Naive B cell (primary cell): ENCODE measurements at regions not wholly inside any gene's neighbourhood (a gene's known extent, or its start where the extent isn't known, plus 50 kb on each side); places are given as distances from the start of the nearest gene placed in this dataset.

Source experiments
- ATAC-seq, 2 donors: fragments of 150-1000 bp; cut with Tn5 transposase; 2 replicates each; pipeline ENCODE4 v1.10.0; 2021; ENCODE audit warnings: low read depth in 2 of 2, mild to moderate bottlenecking in 2 of 2, moderate library complexity in 2 of 2
- DNase-seq: peaks from one replicate; pipeline ENCODE4 v3.0.0; 2022
- H3K27ac Mint-ChIP-seq, 6 donors: one replicate each; pipeline ENCODE4 v1.8.0; 2020 to 2022; ENCODE audit warnings: mild to moderate bottlenecking in 6 of 6, mixed read lengths in 6 of 6, moderate library complexity in 5 of 6, inconsistent platforms in 2 of 6
- H3K27me3 Mint-ChIP-seq, 3 donors: one replicate each; pipeline ENCODE4 v1.8.0; 2021 to 2022; ENCODE audit warnings: mixed read lengths in 3 of 3, mild to moderate bottlenecking in 1 of 3
- H3K36me3 Mint-ChIP-seq, 2 donors: one replicate each; pipeline ENCODE4 v1.8.0; 2020 to 2022; ENCODE audit warnings: mixed read lengths in 2 of 2, inconsistent platforms in 1 of 2, mild to moderate bottlenecking in 1 of 2
- H3K4me1 Mint-ChIP-seq, 3 donors: one replicate each; pipeline ENCODE4 v1.8.0; 2020 to 2022; ENCODE audit warnings: mixed read lengths in 3 of 3, inconsistent platforms in 1 of 3, mild to moderate bottlenecking in 1 of 3, moderate library complexity in 1 of 3
- H3K4me3 Mint-ChIP-seq, 8 donors: one replicate each; pipeline ENCODE4 v1.8.0; 2020 to 2022; ENCODE audit warnings: mild to moderate bottlenecking in 8 of 8, mixed read lengths in 8 of 8, moderate library complexity in 8 of 8, inconsistent platforms in 2 of 8
- H3K9me3 Mint-ChIP-seq, 7 donors: one replicate each; pipeline ENCODE4 v1.8.0; 2020 to 2022; ENCODE audit warnings: mixed read lengths in 7 of 7, mild to moderate bottlenecking in 5 of 7, inconsistent platforms in 2 of 7, moderate library complexity in 1 of 7

GRCh38 chr22:25382762-25383161 lies 163.3 kb downstream of the CRYBB2 start:
- Mint-ChIP-seq H3K4me3 (no peak overlapping the region), H3K4me1 (peaks cover 30 to 41% (median 34%) of the 10 kb centered on the region in 3 donors), H3K27me3 (no peaks in the 10 kb centered on the region), H3K36me3 (peaks cover 0 to 11% of the 10 kb centered on the region in 2 donors), H3K9me3 (no peaks in the 10 kb centered on the region), H3K27ac (peak overlapping the region in 1 of 6 donors; percentile 73)
- DNase-seq (no peak), ATAC-seq (no peak)

GRCh38 chr22:25383278-25383820 lies 163.9 kb downstream of the CRYBB2 start:
- Mint-ChIP-seq H3K4me1 (peaks cover 31 to 44% (median 37%) of the 10 kb centered on the region in 3 donors), H3K36me3 (peaks cover 0 to 11% of the 10 kb centered on the region in 2 donors), H3K27me3 (no peaks in the 10 kb centered on the region), H3K4me3 (no peak overlapping the region), H3K27ac (no peak overlapping the region), H3K9me3 (no peaks in the 10 kb centered on the region)
- ATAC-seq (no peak), DNase-seq (no peak)

DNA sequence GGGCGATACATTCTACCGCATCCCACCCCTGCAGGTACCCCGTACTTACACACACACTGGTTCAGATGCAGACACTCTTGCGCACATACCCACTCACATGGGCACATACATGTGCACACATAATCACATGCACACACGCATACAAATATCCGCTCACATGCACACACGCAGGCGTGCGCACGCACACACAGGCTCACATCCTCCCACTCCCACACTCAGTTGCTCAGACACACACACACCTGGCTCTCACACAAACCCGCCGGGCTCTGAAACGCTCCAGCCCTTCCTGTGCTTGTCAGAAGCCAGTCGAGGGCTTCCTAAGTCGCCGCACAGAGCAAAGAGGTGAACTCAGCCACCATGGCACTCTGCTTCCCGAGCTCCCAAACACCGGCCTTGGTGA lies 164.5 kb downstream of the CRYBB2 start:
- ATAC-seq = no peak
- H3K9me3 Mint-ChIP-seq = no peaks in the 10 kb centered on the region

GRCh38 chr22:25386538-25386884 lies 167.1 kb downstream of the CRYBB2 start:
- H3K9me3 Mint-ChIP-seq = no peaks in the 10 kb centered on the region
- peak overlapping the region in 3 of 8 donors; percentile 28 to 47 (median 34) for H3K4me3 Mint-ChIP-seq
- H3K36me3 Mint-ChIP-seq = no peaks in the 10 kb centered on the region
- H3K4me1 Mint-ChIP-seq = peaks cover 51 to 69% (median 60%) of the 10 kb centered on the region in 3 donors
- DNase-seq = no peak
- no peak for ATAC-seq
- H3K27me3 Mint-ChIP-seq = no peaks in the 10 kb centered on the region
- H3K27ac Mint-ChIP-seq = peak overlapping the region in 2 of 6 donors; percentile 74 to 83

More for the DNA sequence above, 164.5 kb downstream of the CRYBB2 start:
- H3K4me1 Mint-ChIP-seq = peaks cover 36 to 50% (median 42%) of the 10 kb centered on the region in 3 donors
- no peak overlapping the region for H3K27ac Mint-ChIP-seq
- DNase-seq = no peak
- peaks cover 0 to 11% of the 10 kb centered on the region in 2 donors for H3K36me3 Mint-ChIP-seq
- no peaks in the 10 kb centered on the region for H3K27me3 Mint-ChIP-seq
- no peak overlapping the region for H3K4me3 Mint-ChIP-seq

GRCh38 chr22:25388415-25388814 lies 169.0 kb downstream of the CRYBB2 start:
- H3K4me1 Mint-ChIP-seq = peaks cover 42 to 69% (median 60%) of the 10 kb centered on the region in 3 donors
- no peak for ATAC-seq
- no peak for DNase-seq
- H3K9me3 Mint-ChIP-seq = no peaks in the 10 kb centered on the region
- H3K36me3 Mint-ChIP-seq = no peaks in the 10 kb centered on the region
- peak overlapping the region in 3 of 6 donors; percentile 42 to 82 (median 63) for H3K27ac Mint-ChIP-seq
- peak overlapping the region in 3 of 8 donors; percentile 26 to 73 (median 53) for H3K4me3 Mint-ChIP-seq
- no peaks in the 10 kb centered on the region for H3K27me3 Mint-ChIP-seq

- Mint-ChIP-seq H3K4me1 (peaks cover 42 to 71% (median 64%) of the 10 kb centered on the region in 3 donors), H3K27me3 (no peaks in the 10 kb centered on the region), H3K4me3 (peak overlapping the region in 4 of 8 donors; percentile 9 to 73 (median 48)), H3K9me3 (no peaks in the 10 kb centered on the region), H3K36me3 (no peaks in the 10 kb centered on the region), H3K27ac (peak overlapping the region in 3 of 6 donors; percentile 60 to 82 (median 63))
- ATAC-seq (peak; percentile 70 to 79), DNase-seq (peak; percentile 14)
Observed at GRCh38 chr22:25388866-25389540, 169.6 kb downstream of the CRYBB2 start.

GRCh38 chr22:25389541-25389919 lies 170.1 kb downstream of the CRYBB2 start:
- H3K4me1 Mint-ChIP-seq = peaks cover 42 to 69% (median 69%) of the 10 kb centered on the region in 3 donors
- no peaks in the 10 kb centered on the region for H3K27me3 Mint-ChIP-seq
- DNase-seq (no peak), ATAC-seq (no peak)
- H3K4me3 Mint-ChIP-seq = peak overlapping the region in 3 of 8 donors; percentile 15 to 73 (median 24)
- H3K9me3 Mint-ChIP-seq = no peaks in the 10 kb centered on the region
- no peaks in the 10 kb centered on the region for H3K36me3 Mint-ChIP-seq
- H3K27ac Mint-ChIP-seq = no peak overlapping the region

DNA sequence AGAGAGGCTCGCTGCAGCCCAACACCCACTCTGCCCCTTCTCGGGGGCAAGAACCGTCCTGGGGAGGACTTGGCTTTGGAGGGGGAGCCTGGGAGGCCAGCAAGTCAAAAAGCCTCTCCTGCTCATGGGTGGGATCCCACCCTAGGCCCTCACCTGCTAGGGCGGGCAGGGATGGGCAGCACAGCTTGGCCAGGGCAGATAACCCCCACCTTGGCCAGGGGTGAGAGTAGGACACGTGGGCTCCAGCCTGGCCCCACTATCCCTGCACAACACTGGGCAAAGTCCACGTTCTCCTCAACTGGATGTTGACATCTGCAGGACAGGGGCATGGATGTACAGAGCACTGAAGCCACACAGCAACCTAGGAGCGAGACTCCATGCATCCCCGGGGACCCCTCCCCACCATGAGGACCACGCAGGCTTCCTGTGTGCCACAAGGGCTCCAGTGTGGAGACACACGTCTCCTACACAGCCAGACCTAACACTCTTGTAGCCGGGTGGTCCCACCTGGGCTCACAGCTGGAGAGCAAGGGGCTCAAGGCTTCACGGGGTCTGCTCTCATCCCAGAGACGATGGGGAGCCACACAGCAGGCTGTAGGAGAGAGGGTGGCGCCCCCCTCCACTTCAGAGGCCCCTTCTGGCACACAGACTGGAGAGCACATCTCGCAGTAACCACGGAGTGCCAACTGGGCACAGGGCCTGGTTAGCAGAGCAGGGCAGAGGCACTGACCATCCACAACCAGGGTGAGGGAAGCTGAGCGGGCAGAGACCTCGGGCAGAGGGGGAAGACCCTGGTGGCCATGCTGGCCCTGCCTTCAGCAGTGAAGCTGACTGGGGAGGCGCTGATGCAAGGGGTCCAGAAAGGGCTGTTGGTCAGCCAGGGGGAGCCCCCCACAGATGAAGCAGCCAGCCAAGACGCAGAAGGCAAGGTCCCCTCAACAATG lies 171.1 kb downstream of the CRYBB2 start:
- H3K9me3 Mint-ChIP-seq = no peaks in the 10 kb centered on the region
- H3K27me3 Mint-ChIP-seq = no peaks in the 10 kb centered on the region
- H3K4me1 Mint-ChIP-seq = peaks cover 40 to 72% (median 68%) of the 10 kb centered on the region in 3 donors
- DNase-seq = no peak
- H3K4me3 Mint-ChIP-seq = peak overlapping the region in 1 of 8 donors; percentile 10
- peak overlapping the region in 2 of 6 donors; percentile 53 to 63 for H3K27ac Mint-ChIP-seq
- ATAC-seq = no peak
- no peaks in the 10 kb centered on the region for H3K36me3 Mint-ChIP-seq

DNA sequence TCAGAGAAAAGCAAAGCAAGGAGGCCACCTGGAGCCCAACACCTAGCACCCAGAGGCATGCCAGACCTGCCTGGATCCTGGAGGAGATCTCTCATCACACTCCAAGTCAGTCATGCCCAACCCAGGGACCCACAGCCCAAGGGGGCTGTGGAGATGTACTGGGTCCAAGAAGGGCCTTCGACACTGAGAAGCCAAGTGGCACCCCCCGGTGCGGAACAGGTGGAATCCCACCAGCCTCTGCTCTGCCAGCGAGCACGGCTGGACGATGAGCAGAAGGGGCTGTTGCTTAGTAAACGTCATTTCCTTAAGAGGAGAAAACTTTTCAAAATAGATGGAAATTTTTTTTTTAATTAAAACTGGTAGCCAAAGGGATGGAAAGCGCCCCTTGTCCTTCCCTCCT lies 171.9 kb upstream of the GRK3 start:
- Mint-ChIP-seq H3K27ac (no peak overlapping the region), H3K36me3 (no peaks in the 10 kb centered on the region), H3K9me3 (no peaks in the 10 kb centered on the region), H3K4me3 (no peak overlapping the region), H3K4me1 (peaks cover 36 to 69% (median 59%) of the 10 kb centered on the region in 3 donors), H3K27me3 (no peaks in the 10 kb centered on the region)
- ATAC-seq (no peak), DNase-seq (no peak)

GRCh38 chr22:25393121-25393805 lies 171.2 kb upstream of the GRK3 start:
- no peak overlapping the region for H3K4me3 Mint-ChIP-seq
- H3K36me3 Mint-ChIP-seq = no peaks in the 10 kb centered on the region
- peak overlapping the region in 1 of 6 donors; percentile 20 for H3K27ac Mint-ChIP-seq
- H3K27me3 Mint-ChIP-seq = no peaks in the 10 kb centered on the region
- no peaks in the 10 kb centered on the region for H3K9me3 Mint-ChIP-seq
- H3K4me1 Mint-ChIP-seq = peaks cover 37 to 69% (median 62%) of the 10 kb centered on the region in 3 donors
- DNase-seq (no peak), ATAC-seq (no peak)

- peaks cover 26 to 60% (median 59%) of the 10 kb centered on the region in 3 donors for H3K4me1 Mint-ChIP-seq
- no peaks in the 10 kb centered on the region for H3K9me3 Mint-ChIP-seq
- no peaks in the 10 kb centered on the region for H3K36me3 Mint-ChIP-seq
- ATAC-seq (no peak), DNase-seq (no peak)
- peak overlapping the region in 1 of 6 donors; percentile 10 for H3K27ac Mint-ChIP-seq
- no peaks in the 10 kb centered on the region for H3K27me3 Mint-ChIP-seq
- H3K4me3 Mint-ChIP-seq = no peak overlapping the region
Observed at GRCh38 chr22:25395468-25395867, 169.0 kb upstream of the GRK3 start.

GRCh38 chr22:25395915-25396314 lies 168.6 kb upstream of the GRK3 start:
- no peaks in the 10 kb centered on the region for H3K9me3 Mint-ChIP-seq
- H3K27ac Mint-ChIP-seq = no peak overlapping the region
- H3K4me1 Mint-ChIP-seq = peaks cover 22 to 60% (median 59%) of the 10 kb centered on the region in 3 donors
- DNase-seq (no peak), ATAC-seq (no peak)
- H3K27me3 Mint-ChIP-seq = no peaks in the 10 kb centered on the region
- H3K36me3 Mint-ChIP-seq = no peaks in the 10 kb centered on the region
- H3K4me3 Mint-ChIP-seq = no peak overlapping the region

DNA sequence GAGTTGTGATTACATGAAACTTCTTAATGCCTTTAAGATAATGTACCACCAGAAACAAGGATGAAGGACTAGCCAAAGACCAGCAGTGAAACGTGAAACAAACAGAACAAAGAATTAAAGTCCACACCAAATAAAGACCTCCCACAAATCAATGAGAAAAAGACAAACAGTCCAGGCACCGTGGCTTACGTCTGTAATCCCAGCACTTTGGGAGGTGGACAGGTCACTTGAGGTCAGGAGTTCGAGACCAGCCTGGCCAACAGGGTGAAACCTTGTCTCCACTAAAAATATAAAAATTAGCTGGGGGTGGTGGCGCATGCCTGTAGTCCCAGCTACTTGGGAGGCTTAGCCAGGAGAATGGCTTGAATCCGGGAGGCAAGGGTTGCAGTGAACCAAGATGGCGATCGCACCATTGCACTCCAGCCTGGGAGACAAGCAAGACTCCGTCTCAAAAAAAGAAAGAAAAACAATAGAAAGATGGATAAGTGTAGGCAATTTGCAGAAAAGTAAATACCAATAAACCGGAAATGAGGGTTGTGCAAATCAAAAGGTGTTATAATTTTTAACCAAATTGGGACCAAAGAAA lies 167.8 kb upstream of the GRK3 start:
- Mint-ChIP-seq H3K27me3 (no peaks in the 10 kb centered on the region), H3K27ac (no peak overlapping the region), H3K9me3 (no peaks in the 10 kb centered on the region), H3K4me1 (peaks cover 26 to 66% (median 65%) of the 10 kb centered on the region in 3 donors), H3K36me3 (no peaks in the 10 kb centered on the region), H3K4me3 (peak overlapping the region in 1 of 8 donors; percentile 42)
- DNase-seq (no peak), ATAC-seq (no peak)
